Upper lobe of right lung (tissue), 1 donor: ENCODE measurements at regions not wholly inside any gene's neighbourhood (a gene's known extent, or its start where the extent isn't known, plus 50 kb on each side); places are given as distances from the start of the nearest gene placed in this dataset.
"Not testable (repeated sequence)": the region's sequence is repeated elsewhere in the genome, so short reads cannot be mapped to it uniquely, and the experiment has no call there.

ENCODE experiments used
- ATAC-seq: fragments of 200-7000 bp; cut with Tn5 transposase; one replicate; pipeline ENCODE4 v1.9.1; 2020; ENCODE audit warnings: mild to moderate bottlenecking, moderate library complexity
- DNase-seq: peaks from one replicate; pipeline ENCODE4 v3.0.0-alpha.2; 2020
- H3K27ac ChIP-seq: fragments of 200-600 bp; one replicate; pipeline ENCODE4 v1.8.0; 2022
- H3K27me3 ChIP-seq: fragments of 200-600 bp; one replicate; pipeline ENCODE4 v1.8.0; 2022; ENCODE audit warnings: mild to moderate bottlenecking
- H3K36me3 ChIP-seq: fragments of 200-600 bp; one replicate; pipeline ENCODE4 v1.8.0; 2022
- H3K4me1 ChIP-seq: fragments of 200-600 bp; one replicate; pipeline ENCODE4 v1.8.0; 2022
- H3K4me3 ChIP-seq: fragments of 200-600 bp; one replicate; pipeline ENCODE4 v1.8.0; 2022; ENCODE audit warnings: mild to moderate bottlenecking
- H3K9me3 ChIP-seq: fragments of 200-600 bp; one replicate; pipeline ENCODE4 v1.8.0; 2022
- CTCF ChIP-seq: fragments of 200-600 bp; IDR thresholded peaks from one replicate; pipeline ENCODE4 v1.8.0; 2022; ENCODE audit warnings: antibody characterized with exemption
- intact Hi-C: fragments of 100-400 bp; cut with DNase I; formaldehyde crosslinking; loops from one replicate; pipeline ENCODE4 v1.11.0; 2022
- donor health status: DM: no; HTN: yes; CAD: no; lungs with severe emphysema.

- ATAC-seq, result no peak
- Histone ChIP-seq H3K27ac (no peak overlapping the region), H3K9me3 (no peaks in the 10 kb centered on the region), H3K36me3 (no peaks in the 10 kb centered on the region), H3K4me3 (no peak overlapping the region), H3K27me3 (no peaks in the 10 kb centered on the region), H3K4me1 (no peaks in the 10 kb centered on the region)
- DNase-seq, result peak; percentile 52
- intact Hi-C loops, result no loop called here
- no peak for TF ChIP-seq CTCF
Measured at GRCh38 chr22:49006207-49007012, 821.3 kb downstream of the BRD1 start.

GRCh38 chr22:49005557-49005956 is 822.1 kb downstream of the BRD1 start:
- intact Hi-C loops, result no loop called here
- no peak for DNase-seq
- no peaks in the 10 kb centered on the region for H3K9me3 ChIP-seq

GRCh38 chr22:49004484-49005399 is 822.9 kb downstream of the BRD1 start:
- no peak overlapping the region for H3K27ac ChIP-seq
- DNase-seq (peak; percentile 42), ATAC-seq (no peak)
- intact Hi-C loops, result no loop called here
- no peaks in the 10 kb centered on the region for H3K4me1 ChIP-seq
- H3K36me3 ChIP-seq, result no peaks in the 10 kb centered on the region
- no peaks in the 10 kb centered on the region for H3K27me3 ChIP-seq
- H3K9me3 ChIP-seq, result no peaks in the 10 kb centered on the region
- no peak for TF ChIP-seq CTCF
- no peak overlapping the region for H3K4me3 ChIP-seq

More at GRCh38 chr22:49005557-49005956, 822.1 kb downstream of the BRD1 start:
- Histone ChIP-seq H3K36me3 (no peaks in the 10 kb centered on the region), H3K4me3 (no peak overlapping the region), H3K4me1 (no peaks in the 10 kb centered on the region), H3K27ac (no peak overlapping the region), H3K27me3 (no peaks in the 10 kb centered on the region)
- TF ChIP-seq CTCF, result no peak
- no peak for ATAC-seq

GRCh38 chr22:48997605-48998004 is 830.1 kb downstream of the BRD1 start:
- H3K4me1 ChIP-seq, H3K27ac ChIP-seq, H3K27me3 ChIP-seq, intact Hi-C loops, H3K4me3 ChIP-seq, H3K9me3 ChIP-seq, H3K36me3 ChIP-seq, ATAC-seq: not testable (repeated sequence)
- DNase-seq, result peak; percentile 35

GRCh38 chr22:48993655-48994054 is 834.0 kb downstream of the BRD1 start:
- ATAC-seq (no peak), DNase-seq (peak; percentile 31)
- Histone ChIP-seq H3K27ac (no peak overlapping the region), H3K4me1 (no peaks in the 10 kb centered on the region), H3K9me3 (no peaks in the 10 kb centered on the region), H3K27me3 (no peaks in the 10 kb centered on the region), H3K4me3 (no peak overlapping the region), H3K36me3 (no peaks in the 10 kb centered on the region)
- intact Hi-C loops, result no loop called here
- TF ChIP-seq CTCF, result no peak

GRCh38 chr22:48984639-48985038 is 843.0 kb downstream of the BRD1 start:
- intact Hi-C loops, result no loop called here
- ATAC-seq, result no peak
- H3K9me3 ChIP-seq, result no peaks in the 10 kb centered on the region
- H3K27me3 ChIP-seq, result no peaks in the 10 kb centered on the region
- no peaks in the 10 kb centered on the region for H3K4me1 ChIP-seq
- H3K4me3 ChIP-seq, result no peak overlapping the region
- H3K27ac ChIP-seq, result no peak overlapping the region
- TF ChIP-seq CTCF, result no peak
- no peak for DNase-seq
- no peaks in the 10 kb centered on the region for H3K36me3 ChIP-seq
